Thymus (tissue), 11 donors: ENCODE measurements at regions not wholly inside any gene's neighbourhood (a gene's known extent, or its start where the extent isn't known, plus 50 kb on each side); places are given as distances from the start of the nearest gene placed in this dataset.
"Not testable (repeated sequence)": the region's sequence is repeated elsewhere in the genome, so short reads cannot be mapped to it uniquely, and the experiment has no call there.

Experiments used
- DNase-seq, 9 donors: peaks; one replicate each; pipeline ENCODE4 v3.0.0-alpha.2; 2013; ENCODE audit warnings: low spot score in 9 of 9, low read depth in 6 of 9, missing footprints in 1 of 9
- H3K27ac ChIP-seq, 2 donors: one replicate each; pipeline ENCODE4 v1.5.1; 2013; ENCODE audit warnings: control low read depth in 1 of 2, low read depth in 1 of 2, low read length in 1 of 2, mild to moderate bottlenecking in 1 of 2, moderate library complexity in 1 of 2
- H3K27me3 ChIP-seq, 2 donors: one replicate each; pipeline ENCODE4 v1.5.1; 2013; ENCODE audit warnings: low read length in 1 of 2; ENCODE audit not compliant: control insufficient read depth in 2 of 2, insufficient read depth in 1 of 2
- H3K36me3 ChIP-seq, 2 donors: one replicate each; pipeline ENCODE4 v1.5.1; 2013; ENCODE audit warnings: low read length in 1 of 2, mild to moderate bottlenecking in 1 of 2, moderate library complexity in 1 of 2; ENCODE audit not compliant: control insufficient read depth in 2 of 2, insufficient read depth in 2 of 2
- H3K4me1 ChIP-seq, 2 donors: one replicate each; pipeline ENCODE4 v1.5.1; 2013; ENCODE audit warnings: low read length in 2 of 2; ENCODE audit not compliant: control insufficient read depth in 2 of 2, insufficient read depth in 2 of 2
- H3K4me3 ChIP-seq, 2 donors: one replicate each; pipeline ENCODE4 v1.5.1; 2013; ENCODE audit warnings: low read length in 2 of 2, control low read depth in 1 of 2, mild to moderate bottlenecking in 1 of 2
- H3K9me3 ChIP-seq, 2 donors: one replicate each; pipeline ENCODE4 v1.5.1; 2013; ENCODE audit warnings: low read length in 1 of 2, mild to moderate bottlenecking in 1 of 2; ENCODE audit not compliant: control insufficient read depth in 2 of 2, insufficient read depth in 1 of 2
- WGBS: extraction: QIAGEN DNeasy Blood & Tissue Kit; methylation state at CpG from one replicate; pipeline ENCODE4 v1.1.7; 2013; 5-methylcytosine and 5-hydroxymethylcytosine counted together
- donor health status: healthy.

GRCh38 chr2:241964133-241964532, 94.6 kb downstream of the RTP5 start:
- WGBS = 97% methylated on average over 7 of the region's 7 CpGs
- Histone ChIP-seq H3K36me3 (peaks cover 3 to 8% of the 10 kb centered on the region in 2 donors), H3K4me3 (no peak overlapping the region), H3K4me1 (peaks cover 6 to 19% of the 10 kb centered on the region in 2 donors), H3K27me3 (no peaks in the 10 kb centered on the region), H3K27ac (no peak overlapping the region), H3K9me3 (no peaks in the 10 kb centered on the region)
- no peak for DNase-seq

- Histone ChIP-seq H3K4me1 (peaks cover 6 to 19% of the 10 kb centered on the region in 2 donors), H3K27me3 (no peaks in the 10 kb centered on the region), H3K4me3 (peak overlapping the region in 1 of 2 donors; percentile 29), H3K27ac (peak overlapping the region; percentile 56 to 84), H3K36me3 (peaks cover 7 to 12% of the 10 kb centered on the region in 2 donors), H3K9me3 (no peaks in the 10 kb centered on the region)
- DNase-seq = peak; percentile 25 to 80 (median 47)
- WGBS = 3% methylated on average over 11 of the region's 11 CpGs
These were observed 96.4 kb downstream of the RTP5 start for GRCh38 chr2:241965931-241966412.

- H3K36me3 ChIP-seq = peaks cover 11 to 16% of the 10 kb centered on the region in 2 donors
- H3K27ac ChIP-seq = no peak overlapping the region
- H3K9me3 ChIP-seq = no peaks in the 10 kb centered on the region
- H3K27me3 ChIP-seq = no peaks in the 10 kb centered on the region
- no peak for DNase-seq
- peaks cover 6 to 19% of the 10 kb centered on the region in 2 donors for H3K4me1 ChIP-seq
- no peak overlapping the region for H3K4me3 ChIP-seq
- WGBS = 91% methylated on average over 16 of the region's 16 CpGs
These were observed 97.3 kb downstream of the RTP5 start for GRCh38 chr2:241966647-241967466.

- Histone ChIP-seq H3K27ac (no peak overlapping the region), H3K4me3 (no peak overlapping the region), H3K4me1 (peaks cover 6 to 16% of the 10 kb centered on the region in 2 donors), H3K9me3 (no peaks in the 10 kb centered on the region), H3K36me3 (peaks cover 12 to 22% of the 10 kb centered on the region in 2 donors), H3K27me3 (no peaks in the 10 kb centered on the region)
- DNase-seq = no peak
- 97% methylated on average over 17 of the region's 17 CpGs for WGBS
These were observed 98.1 kb downstream of the RTP5 start for GRCh38 chr2:241967467-241968144.

- H3K4me3 ChIP-seq = no peak overlapping the region
These were observed 98.9 kb downstream of the RTP5 start for GRCh38 chr2:241968417-241968816.

GRCh38 chr2:241969182-241969581, 99.7 kb downstream of the RTP5 start:
- Histone ChIP-seq H3K4me1 (peaks cover 6 to 16% of the 10 kb centered on the region in 2 donors), H3K36me3 (peaks cover 19 to 36% of the 10 kb centered on the region in 2 donors)
- H3K27ac ChIP-seq, H3K27me3 ChIP-seq, DNase-seq, H3K4me3 ChIP-seq, H3K9me3 ChIP-seq: not testable (repeated sequence)
- over 99% methylated on average over 6 of the region's 6 CpGs for WGBS

More at GRCh38 chr2:241968417-241968816, 98.9 kb downstream of the RTP5 start:
- DNase-seq = no peak
- Histone ChIP-seq H3K36me3 (peaks cover 19 to 28% of the 10 kb centered on the region in 2 donors), H3K27me3 (no peaks in the 10 kb centered on the region), H3K4me1 (peaks cover 6 to 16% of the 10 kb centered on the region in 2 donors), H3K27ac (no peak overlapping the region), H3K9me3 (no peaks in the 10 kb centered on the region)
- WGBS = 98% methylated on average over 9 of the region's 9 CpGs

- Histone ChIP-seq H3K27me3 (no peaks in the 10 kb centered on the region), H3K4me3 (no peak overlapping the region), H3K27ac (no peak overlapping the region), H3K36me3 (peaks cover 22 to 49% of the 10 kb centered on the region in 2 donors), H3K4me1 (peaks cover 6 to 14% of the 10 kb centered on the region in 2 donors), H3K9me3 (no peaks in the 10 kb centered on the region)
- no peak for DNase-seq
- 94% methylated on average over 5 of the region's 5 CpGs for WGBS
These were observed 101.2 kb downstream of the RTP5 start for GRCh38 chr2:241970716-241971115.

- WGBS = 97% methylated on average over 15 of the region's 15 CpGs
These were observed 104.6 kb downstream of the RTP5 start for GRCh38 chr2:241974096-241974495.

More at GRCh38 chr2:241974096-241974495, 104.6 kb downstream of the RTP5 start:
- H3K27ac ChIP-seq = no peak overlapping the region
- DNase-seq = no peak
- H3K27me3 ChIP-seq = no peaks in the 10 kb centered on the region
- H3K36me3 ChIP-seq = peaks cover 20 to 61% of the 10 kb centered on the region in 2 donors
- H3K4me1 ChIP-seq = no peaks in the 10 kb centered on the region
- no peak overlapping the region for H3K4me3 ChIP-seq
- H3K9me3 ChIP-seq = no peaks in the 10 kb centered on the region
